ENCODE measurements at regions not wholly inside any gene's neighbourhood (a gene's known extent, or its start where the extent isn't known, plus 50 kb on each side); places are given as distances from the start of the nearest gene placed in this dataset.

DNA sequence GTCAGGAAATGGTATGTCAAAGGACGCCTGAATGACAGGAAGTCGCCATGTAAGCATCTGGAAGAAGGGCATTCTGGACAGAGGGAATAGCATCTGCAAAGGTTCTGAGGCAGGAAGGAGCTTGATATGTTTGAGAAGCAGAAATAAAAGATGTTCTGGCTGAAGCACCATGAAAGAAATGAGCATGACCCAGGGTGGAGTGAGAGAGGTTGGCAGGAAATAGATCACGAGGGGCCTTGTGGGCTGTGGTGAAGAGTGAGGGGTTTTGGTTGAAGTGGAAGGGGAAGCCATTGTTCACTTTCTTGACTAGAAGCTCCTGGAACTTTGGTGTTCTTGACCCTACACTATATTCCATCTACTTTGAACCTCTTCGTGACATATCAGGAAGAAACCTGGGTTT, 99.4 kb upstream of the PARP11 start:
- TF ChIP-seq, protein P1, sequence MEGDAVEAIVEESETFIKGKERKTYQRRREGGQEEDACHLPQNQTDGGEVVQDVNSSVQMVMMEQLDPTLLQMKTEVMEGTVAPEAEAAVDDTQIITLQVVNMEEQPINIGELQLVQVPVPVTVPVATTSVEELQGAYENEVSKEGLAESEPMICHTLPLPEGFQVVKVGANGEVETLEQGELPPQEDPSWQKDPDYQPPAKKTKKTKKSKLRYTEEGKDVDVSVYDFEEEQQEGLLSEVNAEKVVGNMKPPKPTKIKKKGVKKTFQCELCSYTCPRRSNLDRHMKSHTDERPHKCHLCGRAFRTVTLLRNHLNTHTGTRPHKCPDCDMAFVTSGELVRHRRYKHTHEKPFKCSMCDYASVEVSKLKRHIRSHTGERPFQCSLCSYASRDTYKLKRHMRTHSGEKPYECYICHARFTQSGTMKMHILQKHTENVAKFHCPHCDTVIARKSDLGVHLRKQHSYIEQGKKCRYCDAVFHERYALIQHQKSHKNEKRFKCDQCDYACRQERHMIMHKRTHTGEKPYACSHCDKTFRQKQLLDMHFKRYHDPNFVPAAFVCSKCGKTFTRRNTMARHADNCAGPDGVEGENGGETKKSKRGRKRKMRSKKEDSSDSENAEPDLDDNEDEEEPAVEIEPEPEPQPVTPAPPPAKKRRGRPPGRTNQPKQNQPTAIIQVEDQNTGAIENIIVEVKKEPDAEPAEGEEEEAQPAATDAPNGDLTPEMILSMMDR (IDR thresholded peaks at IDR 0.05; ENCODE audit: unreplicated experiment): no peak
- Mint-ChIP-seq H3K4me3 (ENCODE audit: unreplicated experiment) (no peak overlapping the region), H3K36me3 (ENCODE audit: low read depth, unreplicated experiment) (no peaks in the 10 kb centered on the region), H3K4me1 (ENCODE audit: unreplicated experiment) (peaks cover 6% of the 10 kb centered on the region), H3K27me3 (ENCODE audit: unreplicated experiment) (no peaks in the 10 kb centered on the region), H3K27ac (ENCODE audit: unreplicated experiment) (no peak overlapping the region), H3K9me3 (ENCODE audit: unreplicated experiment) (no peaks in the 10 kb centered on the region)
- no peak for DNase-seq (ENCODE audit: low spot score)

DNA sequence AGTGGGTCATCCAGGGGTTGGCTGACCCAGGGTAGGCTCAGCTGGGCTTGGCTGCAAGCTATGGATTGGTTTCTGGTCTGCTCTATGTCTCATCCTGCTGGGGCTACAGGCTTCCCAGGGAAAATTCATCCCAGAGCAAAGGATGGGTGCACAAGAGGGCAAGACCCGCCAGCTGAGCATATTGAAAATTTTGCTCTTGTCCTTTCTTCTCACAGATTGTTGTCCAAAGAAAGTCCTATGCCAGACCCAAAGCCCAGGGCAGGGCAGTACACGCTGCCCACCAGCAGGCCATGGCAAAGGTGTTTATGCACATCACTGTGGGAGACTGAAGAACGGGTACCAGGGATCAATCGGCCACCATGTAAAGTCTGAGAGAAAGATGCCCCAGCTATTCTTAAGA, 95.3 kb upstream of the PARP11 start:
- no peaks in the 10 kb centered on the region for H3K27me3 Mint-ChIP-seq (ENCODE audit: unreplicated experiment)
- H3K27ac Mint-ChIP-seq (ENCODE audit: unreplicated experiment): no peak overlapping the region
- no peaks in the 10 kb centered on the region for H3K36me3 Mint-ChIP-seq (ENCODE audit: low read depth, unreplicated experiment)
- no peaks in the 10 kb centered on the region for H3K9me3 Mint-ChIP-seq (ENCODE audit: unreplicated experiment)
- H3K4me3 Mint-ChIP-seq (ENCODE audit: unreplicated experiment): no peak overlapping the region
- TF ChIP-seq, protein P1 (IDR thresholded peaks at IDR 0.05; ENCODE audit: unreplicated experiment): no peak
- peaks cover 3% of the 10 kb centered on the region for H3K4me1 Mint-ChIP-seq (ENCODE audit: unreplicated experiment)
- DNase-seq (ENCODE audit: low spot score): no peak

DNA sequence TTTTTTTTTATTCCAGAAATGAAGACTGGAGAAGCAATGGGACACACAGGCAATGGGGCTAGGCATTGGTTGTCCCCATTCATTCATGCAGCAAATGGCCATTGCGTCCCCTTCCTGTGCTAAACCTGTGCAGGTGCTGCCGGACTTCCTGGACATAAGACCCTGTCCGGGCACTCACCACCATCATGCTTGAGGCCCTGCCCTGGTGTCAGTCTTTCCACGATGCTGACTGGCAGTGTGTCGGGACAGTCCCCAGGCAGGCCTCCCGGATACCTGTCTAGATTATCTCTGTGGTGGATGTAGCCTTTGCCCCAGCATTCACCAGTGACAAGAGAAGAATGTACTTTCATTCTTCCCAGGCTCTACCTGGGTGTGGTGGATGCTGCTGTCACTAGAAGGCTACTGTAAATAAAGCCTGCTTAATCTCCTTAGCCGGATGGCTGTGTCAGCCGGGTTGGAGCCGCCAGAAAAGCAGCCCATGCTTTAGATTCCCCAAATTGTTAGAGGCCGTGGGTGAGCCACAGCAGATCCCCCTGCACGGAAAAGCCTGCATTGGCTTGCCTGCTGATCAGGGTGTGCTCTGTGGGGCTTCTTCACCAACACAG, 94.5 kb upstream of the PARP11 start:
- H3K4me3 Mint-ChIP-seq (ENCODE audit: unreplicated experiment): no peak overlapping the region
- no peak overlapping the region for H3K27ac Mint-ChIP-seq (ENCODE audit: unreplicated experiment)
- no peaks in the 10 kb centered on the region for H3K36me3 Mint-ChIP-seq (ENCODE audit: low read depth, unreplicated experiment)
- no peaks in the 10 kb centered on the region for H3K9me3 Mint-ChIP-seq (ENCODE audit: unreplicated experiment)
- DNase-seq (ENCODE audit: low spot score): no peak
- peaks cover 3% of the 10 kb centered on the region for H3K4me1 Mint-ChIP-seq (ENCODE audit: unreplicated experiment)
- TF ChIP-seq, protein P1 (IDR thresholded peaks at IDR 0.05; ENCODE audit: unreplicated experiment): no peak
- H3K27me3 Mint-ChIP-seq (ENCODE audit: unreplicated experiment): no peaks in the 10 kb centered on the region

DNA sequence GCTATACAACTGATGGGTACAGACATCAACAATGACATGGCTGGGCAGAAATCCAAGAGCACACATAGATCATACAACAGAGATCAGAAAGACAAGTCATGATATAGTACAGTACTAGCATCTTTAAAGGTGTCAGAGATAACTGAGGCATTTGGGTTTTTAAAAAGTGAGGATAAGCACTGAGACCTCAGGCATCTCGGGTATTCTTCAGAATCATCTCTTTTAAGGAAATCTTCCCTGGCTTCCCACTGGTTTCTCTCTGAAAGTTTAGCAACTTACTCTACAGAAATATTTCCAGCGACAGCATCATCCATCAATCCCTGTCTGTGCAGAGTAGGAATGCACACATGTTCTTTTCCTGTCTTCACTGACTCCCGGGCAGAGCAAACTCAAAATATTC, 93.2 kb upstream of the PARP11 start:
- TF ChIP-seq, protein P1 (IDR thresholded peaks at IDR 0.05; ENCODE audit: unreplicated experiment): no peak
- H3K27ac Mint-ChIP-seq (ENCODE audit: unreplicated experiment): no peak overlapping the region
- H3K27me3 Mint-ChIP-seq (ENCODE audit: unreplicated experiment): no peaks in the 10 kb centered on the region
- H3K9me3 Mint-ChIP-seq (ENCODE audit: unreplicated experiment): no peaks in the 10 kb centered on the region
- H3K36me3 Mint-ChIP-seq (ENCODE audit: low read depth, unreplicated experiment): no peaks in the 10 kb centered on the region
- H3K4me1 Mint-ChIP-seq (ENCODE audit: unreplicated experiment): peaks cover 3% of the 10 kb centered on the region
- no peak for DNase-seq (ENCODE audit: low spot score)
- no peak overlapping the region for H3K4me3 Mint-ChIP-seq (ENCODE audit: unreplicated experiment)

DNA sequence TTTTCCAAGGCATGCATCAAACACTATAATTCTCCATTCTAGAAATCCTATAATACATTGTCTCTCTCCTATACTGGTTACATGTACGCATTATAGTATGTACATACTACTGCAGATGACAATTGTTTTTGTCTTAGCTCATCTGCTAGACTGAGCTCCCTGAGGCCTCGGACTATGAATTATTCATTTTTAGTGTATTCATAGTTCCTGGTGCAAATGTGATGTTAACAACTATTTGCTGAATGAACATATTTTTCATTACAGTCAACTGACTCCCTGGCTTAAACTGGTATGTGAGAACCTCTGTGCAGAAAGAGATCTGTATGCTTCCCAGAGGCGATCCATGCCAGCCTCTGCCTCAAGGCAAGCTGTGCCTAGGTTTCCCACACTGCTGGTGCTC, 91.8 kb upstream of the PARP11 start:
- H3K36me3 Mint-ChIP-seq (ENCODE audit: low read depth, unreplicated experiment): no peaks in the 10 kb centered on the region
- DNase-seq (ENCODE audit: low spot score): no peak
- H3K27me3 Mint-ChIP-seq (ENCODE audit: unreplicated experiment): no peaks in the 10 kb centered on the region
- H3K4me3 Mint-ChIP-seq (ENCODE audit: unreplicated experiment): no peak overlapping the region
- H3K9me3 Mint-ChIP-seq (ENCODE audit: unreplicated experiment): no peaks in the 10 kb centered on the region
- no peak overlapping the region for H3K27ac Mint-ChIP-seq (ENCODE audit: unreplicated experiment)
- peaks cover 7% of the 10 kb centered on the region for H3K4me1 Mint-ChIP-seq (ENCODE audit: unreplicated experiment)
- TF ChIP-seq, protein P1 (IDR thresholded peaks at IDR 0.05; ENCODE audit: unreplicated experiment): no peak
